Kidney (tissue), 13 donors: ENCODE measurements at regions not wholly inside any gene's neighbourhood (a gene's known extent, or its start where the extent isn't known, plus 50 kb on each side); places are given as distances from the start of the nearest gene placed in this dataset.

Source experiments
- DNase-seq, 5 donors: peaks; one replicate each; pipeline ENCODE4 v3.0.0-alpha.2; 2013 to 2020
- FAIRE-seq: peaks from 2 replicates; lab custom pipeline; 2012; peaks lifted over from hg19 to GRCh38; lab: Jason Lieb, UNC
- H3K27ac ChIP-seq, 2 donors: one replicate each; pipeline ENCODE4 v1.7.0; 2013; ENCODE audit warnings: low read depth in 2 of 2, low read length in 2 of 2, inconsistent platforms in 1 of 2
- H3K27me3 ChIP-seq: one replicate; pipeline ENCODE4 v1.7.1; 2013; ENCODE audit warnings: low read length, inconsistent platforms; ENCODE audit not compliant: control insufficient read depth, insufficient read depth
- H3K36me3 ChIP-seq, 3 donors: one replicate each; pipeline versions ENCODE4 v1.7.0 to v1.7.1; 2013; ENCODE audit warnings: low read length in 3 of 3, control low read depth in 1 of 3, inconsistent platforms in 1 of 3; ENCODE audit not compliant: insufficient read depth in 3 of 3, control insufficient read depth in 2 of 3
- H3K4me1 ChIP-seq, 3 donors: one replicate each; pipeline versions ENCODE4 v1.7.0 to v1.7.1; 2013; ENCODE audit warnings: low read length in 3 of 3, inconsistent platforms in 1 of 3, low read depth in 1 of 3; ENCODE audit not compliant: control insufficient read depth in 2 of 3, insufficient read depth in 2 of 3
- H3K4me3 ChIP-seq, 3 donors: one replicate each; pipeline versions ENCODE4 v1.7.0 to v1.8.1; 2013; ENCODE audit warnings: low read length in 3 of 3, control low read depth in 1 of 3, inconsistent platforms in 1 of 3
- H3K9ac ChIP-seq, 3 donors: one replicate each; pipeline versions ENCODE4 v1.7.0 to v1.7.1; 2013; ENCODE audit warnings: low read length in 3 of 3, control low read depth in 1 of 3, inconsistent platforms in 1 of 3
- H3K9me3 ChIP-seq, 3 donors: one replicate each; pipeline versions ENCODE4 v1.7.0 to v1.7.1; 2013; ENCODE audit warnings: low read length in 3 of 3, control low read depth in 1 of 3, inconsistent platforms in 1 of 3; ENCODE audit not compliant: control insufficient read depth in 2 of 3, insufficient read depth in 1 of 3
- intact Hi-C: fragments of 100-400 bp; cut with DNase I; formaldehyde crosslinking; loops from one replicate; pipeline ENCODE4 v1.11.1; 2022
- TF ChIP-seq, protein P1 (sequence below): IDR thresholded peaks from 3 replicates; pipeline ENCODE4 v1.5.1; 2012; ENCODE audit warnings: mild to moderate bottlenecking, moderate library complexity, borderline replicate concordance; ENCODE audit not compliant: insufficient read depth; ENCODE audit errors: extremely low read depth
- donor health status: control.
- donor health status: control.
- donor health status: control.
- donor health status: control.
- donor health status: control.
- donor health status: DM: yes; HTN: yes; CAD: no.
- donor health status: Normal renal cell carcinoma (clear cell type).

DNA sequence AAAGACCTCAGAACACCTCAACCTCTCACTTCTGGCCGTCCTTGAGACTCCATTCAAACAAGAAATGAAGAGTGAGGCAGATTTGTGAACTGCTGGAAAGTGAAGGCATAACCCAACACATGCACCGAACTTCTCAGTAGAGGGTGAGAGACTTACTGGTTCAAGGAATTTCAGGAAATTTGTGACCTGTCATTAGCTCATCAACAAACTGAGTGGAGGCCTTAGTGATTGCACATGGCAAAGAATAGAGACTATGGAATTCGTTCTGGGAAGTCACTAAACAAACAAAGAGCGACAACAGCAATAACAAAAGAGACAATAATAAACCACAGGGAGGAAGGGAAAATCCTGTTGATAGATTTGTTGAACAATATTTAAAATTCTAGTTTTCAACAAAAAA, 125.0 kb upstream of the AKR1E2 start:
- FAIRE-seq = no peak
- no peaks in the 10 kb centered on the region for H3K27me3 ChIP-seq
- no peak overlapping the region for H3K4me3 ChIP-seq
- H3K9ac ChIP-seq = no peak overlapping the region
- intact Hi-C loops = no loop called here
- no peaks in the 10 kb centered on the region for H3K36me3 ChIP-seq
- no peaks in the 10 kb centered on the region for H3K9me3 ChIP-seq
- TF ChIP-seq, protein P1, sequence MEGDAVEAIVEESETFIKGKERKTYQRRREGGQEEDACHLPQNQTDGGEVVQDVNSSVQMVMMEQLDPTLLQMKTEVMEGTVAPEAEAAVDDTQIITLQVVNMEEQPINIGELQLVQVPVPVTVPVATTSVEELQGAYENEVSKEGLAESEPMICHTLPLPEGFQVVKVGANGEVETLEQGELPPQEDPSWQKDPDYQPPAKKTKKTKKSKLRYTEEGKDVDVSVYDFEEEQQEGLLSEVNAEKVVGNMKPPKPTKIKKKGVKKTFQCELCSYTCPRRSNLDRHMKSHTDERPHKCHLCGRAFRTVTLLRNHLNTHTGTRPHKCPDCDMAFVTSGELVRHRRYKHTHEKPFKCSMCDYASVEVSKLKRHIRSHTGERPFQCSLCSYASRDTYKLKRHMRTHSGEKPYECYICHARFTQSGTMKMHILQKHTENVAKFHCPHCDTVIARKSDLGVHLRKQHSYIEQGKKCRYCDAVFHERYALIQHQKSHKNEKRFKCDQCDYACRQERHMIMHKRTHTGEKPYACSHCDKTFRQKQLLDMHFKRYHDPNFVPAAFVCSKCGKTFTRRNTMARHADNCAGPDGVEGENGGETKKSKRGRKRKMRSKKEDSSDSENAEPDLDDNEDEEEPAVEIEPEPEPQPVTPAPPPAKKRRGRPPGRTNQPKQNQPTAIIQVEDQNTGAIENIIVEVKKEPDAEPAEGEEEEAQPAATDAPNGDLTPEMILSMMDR = no peak
- DNase-seq = no peak
- H3K27ac ChIP-seq = no peak overlapping the region
- H3K4me1 ChIP-seq = no peaks in the 10 kb centered on the region

DNA sequence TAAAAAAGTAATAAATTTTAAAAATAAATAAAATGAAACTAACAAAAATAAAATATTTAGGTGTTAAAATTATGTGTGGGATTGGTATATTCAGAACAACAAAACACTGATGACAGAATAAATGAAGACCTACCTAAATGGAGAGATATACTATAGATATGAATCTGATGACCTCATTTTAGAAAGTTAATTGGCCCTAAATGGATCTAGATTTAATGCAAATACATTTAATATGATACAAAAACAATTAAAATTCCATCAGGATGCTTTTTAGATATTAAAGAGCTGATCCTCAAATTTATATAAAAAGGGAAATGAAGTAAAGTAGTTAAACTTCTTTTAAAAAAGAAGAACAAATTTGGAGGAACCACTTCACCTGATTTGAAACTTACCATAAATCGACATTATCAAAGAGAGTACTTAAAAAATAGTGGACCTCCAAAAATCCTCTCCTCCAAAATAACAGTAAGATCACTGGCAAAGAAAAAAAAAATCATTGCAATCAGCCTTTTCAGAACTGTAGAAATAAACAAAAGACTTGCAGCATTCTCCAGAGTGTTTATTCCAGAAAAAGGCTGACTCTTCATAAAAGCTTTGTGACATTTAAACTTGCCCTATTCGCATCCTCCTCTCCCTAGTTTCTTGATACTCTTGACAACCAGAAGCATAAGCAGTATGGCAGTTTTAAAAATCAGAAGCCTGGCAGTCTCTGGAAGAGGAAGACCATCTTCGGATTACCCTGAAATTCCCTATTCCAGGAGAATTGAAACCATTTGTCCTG, 125.9 kb upstream of the AKR1E2 start:
- Histone ChIP-seq H3K27me3 (no peaks in the 10 kb centered on the region), H3K27ac (no peak overlapping the region), H3K4me3 (no peak overlapping the region), H3K36me3 (no peaks in the 10 kb centered on the region), H3K9me3 (no peaks in the 10 kb centered on the region), H3K9ac (no peak overlapping the region), H3K4me1 (no peaks in the 10 kb centered on the region)
- TF ChIP-seq, protein P1 = no peak
- FAIRE-seq (no peak), DNase-seq (no peak)
- intact Hi-C loops = no loop called here

DNA sequence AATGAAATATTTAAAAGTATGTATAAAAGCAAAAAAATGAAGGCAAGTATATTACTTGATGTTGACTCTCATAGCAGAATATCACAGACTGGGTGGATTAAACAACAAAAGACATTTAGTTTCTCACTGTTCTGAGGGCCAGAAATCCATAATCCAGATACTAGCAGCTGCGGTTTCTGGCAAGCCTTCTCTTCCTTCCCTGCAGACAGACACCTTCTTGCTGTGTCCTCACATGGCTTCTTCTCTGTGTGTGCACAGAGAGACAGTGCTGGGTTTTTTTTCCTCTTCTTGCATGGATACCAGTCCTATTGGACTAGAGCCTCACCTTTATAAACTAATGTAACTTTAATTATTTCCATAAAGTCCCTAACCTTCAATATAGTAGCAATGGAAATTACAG, 127.9 kb upstream of the AKR1E2 start:
- DNase-seq (no peak), FAIRE-seq (no peak)
- Histone ChIP-seq H3K27ac (no peak overlapping the region), H3K36me3 (no peaks in the 10 kb centered on the region), H3K27me3 (no peaks in the 10 kb centered on the region), H3K9me3 (no peaks in the 10 kb centered on the region), H3K4me1 (no peaks in the 10 kb centered on the region), H3K9ac (no peak overlapping the region), H3K4me3 (no peak overlapping the region)
- intact Hi-C loops = no loop called here
- TF ChIP-seq, protein P1 = no peak
